ENCODE measurements at regions not wholly inside any gene's neighbourhood (a gene's known extent, or its start where the extent isn't known, plus 50 kb on each side); places are given as distances from the start of the nearest gene placed in this dataset.

GRCh38 chr4:41425650-41426049 lies 112.3 kb upstream of the LIMCH1 start:
- TF ChIP-seq CTCF (IDR thresholded peaks at IDR 0.05; ENCODE audit: poor library complexity) (no peak), EZH2 (IDR thresholded peaks at IDR 0.05; ENCODE audit: borderline replicate concordance) (no peak), EZH2phosphoT487 (IDR thresholded peaks at IDR 0.05; ENCODE audit: low read depth, severe bottlenecking, unreplicated experiment) (no peak)
